ENCODE measurements at regions not wholly inside any gene's neighbourhood (a gene's known extent, or its start where the extent isn't known, plus 50 kb on each side); places are given as distances from the start of the nearest gene placed in this dataset.
"Not testable (repeated sequence)": the region's sequence is repeated elsewhere in the genome, so short reads cannot be mapped to it uniquely, and the experiment has no call there.

GRCh38 chr1:229859026-229859425, 208.0 kb upstream of the GALNT2 start:
- Histone ChIP-seq H3K27ac (no peak overlapping the region), H3K4me1 (peaks cover 0 to 3% (median 0%) of the 10 kb centered on the region in 4 donors), H3K4me3 (no peak overlapping the region), H3K36me3 (no peaks in the 10 kb centered on the region), H3K27me3 (no peaks in the 10 kb centered on the region), H3K9me3 (no peaks in the 10 kb centered on the region)
- DNase-seq: no peak
- TF ChIP-seq CTCF (IDR thresholded peaks at IDR 0.05) (no peak), POLR2A (IDR thresholded peaks at IDR 0.05) (no peak)

- Histone ChIP-seq H3K27me3 (no peaks in the 10 kb centered on the region), H3K9me3 (no peaks in the 10 kb centered on the region), H3K4me3 (no peak overlapping the region), H3K4me1 (no peaks in the 10 kb centered on the region), H3K27ac (no peak overlapping the region), H3K36me3 (no peaks in the 10 kb centered on the region)
- no peak for DNase-seq
- no peak for TF ChIP-seq POLR2A (IDR thresholded peaks at IDR 0.05)
- no peak for TF ChIP-seq CTCF (IDR thresholded peaks at IDR 0.05)
Observed at GRCh38 chr1:229860926-229861325, 206.1 kb upstream of the GALNT2 start.

- H3K4me3 ChIP-seq: no peak overlapping the region
- H3K27me3 ChIP-seq: no peaks in the 10 kb centered on the region
- H3K27ac ChIP-seq: peak overlapping the region in 1 of 4 donors; percentile 58
- no peak for TF ChIP-seq POLR2A (IDR thresholded peaks at IDR 0.05)
- TF ChIP-seq CTCF (IDR thresholded peaks at IDR 0.05): no peak
- no peak for DNase-seq
- H3K36me3 ChIP-seq: no peaks in the 10 kb centered on the region
- H3K9me3 ChIP-seq: no peaks in the 10 kb centered on the region
- no peaks in the 10 kb centered on the region for H3K4me1 ChIP-seq
Observed at GRCh38 chr1:229862017-229862774, 204.8 kb upstream of the GALNT2 start.

- TF ChIP-seq POLR2A (IDR thresholded peaks at IDR 0.05) (no peak), CTCF (IDR thresholded peaks at IDR 0.05) (no peak)
- no peak for DNase-seq
- Histone ChIP-seq H3K27ac (peak overlapping the region in 1 of 4 donors; percentile 31), H3K9me3 (no peaks in the 10 kb centered on the region), H3K4me1 (no peaks in the 10 kb centered on the region), H3K36me3 (no peaks in the 10 kb centered on the region), H3K4me3 (no peak overlapping the region), H3K27me3 (no peaks in the 10 kb centered on the region)
Observed at GRCh38 chr1:229863651-229864545, 203.1 kb upstream of the GALNT2 start.

GRCh38 chr1:229864686-229865230, 202.3 kb upstream of the GALNT2 start:
- no peak for TF ChIP-seq CTCF (IDR thresholded peaks at IDR 0.05)
- no peak for TF ChIP-seq POLR2A (IDR thresholded peaks at IDR 0.05)
- H3K36me3 ChIP-seq: no peaks in the 10 kb centered on the region

GRCh38 chr1:229865321-229865720, 201.7 kb upstream of the GALNT2 start:
- H3K4me3 ChIP-seq, H3K9me3 ChIP-seq, H3K4me1 ChIP-seq, DNase-seq, H3K27me3 ChIP-seq, H3K36me3 ChIP-seq, H3K27ac ChIP-seq: not testable (repeated sequence)

More at GRCh38 chr1:229864686-229865230, 202.3 kb upstream of the GALNT2 start:
- no peaks in the 10 kb centered on the region for H3K27me3 ChIP-seq
- DNase-seq: no peak
- no peaks in the 10 kb centered on the region for H3K4me1 ChIP-seq
- H3K27ac ChIP-seq: peak overlapping the region in 1 of 4 donors; percentile 31
- no peaks in the 10 kb centered on the region for H3K9me3 ChIP-seq
- no peak overlapping the region for H3K4me3 ChIP-seq

Measured in Peyer's patch (tissue), 4 donors.